Frontal cortex (tissue), 3 donors: ENCODE measurements at regions not wholly inside any gene's neighbourhood (a gene's known extent, or its start where the extent isn't known, plus 50 kb on each side); places are given as distances from the start of the nearest gene placed in this dataset.

ENCODE experiments used
- DNase-seq, 2 donors: peaks; one replicate each; pipeline ENCODE4 v3.0.0; 2012; ENCODE audit warnings: low spot score in 2 of 2
- FAIRE-seq: peaks from 2 replicates; lab custom pipeline; 2012; peaks lifted over from hg19 to GRCh38; lab: Jason Lieb, UNC
- donor health status: control.
- donor health status: control.
- donor health status: control.

- DNase-seq (no peak), FAIRE-seq (no peak)
These were observed 247.9 kb upstream of the RTL1 start for GRCh38 chr14:101151226-101151926.

- FAIRE-seq (no peak), DNase-seq (no peak)
These were observed 248.4 kb upstream of the RTL1 start for GRCh38 chr14:101151927-101152305.

- FAIRE-seq (no peak), DNase-seq (no peak)
These were observed 249.3 kb upstream of the RTL1 start for GRCh38 chr14:101152855-101153254.

GRCh38 chr14:101153691-101154090 is 250.2 kb upstream of the RTL1 start:
- FAIRE-seq: no peak
- DNase-seq: no peak

GRCh38 chr14:101155575-101155974 is 252.1 kb upstream of the RTL1 start:
- DNase-seq (no peak), FAIRE-seq (no peak)

GRCh38 chr14:101167428-101167827 is 263.9 kb upstream of the RTL1 start:
- no peak for FAIRE-seq

GRCh38 chr14:101169267-101169666 is 265.7 kb upstream of the RTL1 start:
- DNase-seq: no peak
- no peak for FAIRE-seq

More at GRCh38 chr14:101167428-101167827, 263.9 kb upstream of the RTL1 start:
- no peak for DNase-seq

GRCh38 chr14:101171650-101172049 is 268.1 kb upstream of the RTL1 start:
- no peak for FAIRE-seq
- no peak for DNase-seq

GRCh38 chr14:101173698-101174521 is 270.4 kb upstream of the RTL1 start:
- DNase-seq (no peak), FAIRE-seq (no peak)

GRCh38 chr14:101174522-101174838 is 271.0 kb upstream of the RTL1 start:
- DNase-seq (no peak), FAIRE-seq (no peak)

- DNase-seq: no peak
- FAIRE-seq: no peak
These were observed 271.6 kb upstream of the RTL1 start for GRCh38 chr14:101174980-101175606.

GRCh38 chr14:101175731-101176534 is 272.4 kb upstream of the RTL1 start:
- FAIRE-seq (no peak), DNase-seq (no peak)

GRCh38 chr14:101176535-101177205 is 273.1 kb upstream of the RTL1 start:
- no peak for FAIRE-seq

GRCh38 chr14:101177301-101177971 is 273.9 kb upstream of the RTL1 start:
- FAIRE-seq (no peak), DNase-seq (no peak)

More at GRCh38 chr14:101176535-101177205, 273.1 kb upstream of the RTL1 start:
- DNase-seq: no peak

- no peak for FAIRE-seq
- no peak for DNase-seq
These were observed 274.9 kb upstream of the RTL1 start for GRCh38 chr14:101178184-101179072.

GRCh38 chr14:101179691-101180211 is 276.2 kb upstream of the RTL1 start:
- FAIRE-seq (no peak), DNase-seq (no peak)

- FAIRE-seq: no peak
- DNase-seq: no peak
These were observed 278.2 kb upstream of the RTL1 start for GRCh38 chr14:101181446-101182313.
